HG03469 (cell line): ENCODE measurements at regions not wholly inside any gene's neighbourhood (a gene's known extent, or its start where the extent isn't known, plus 50 kb on each side); places are given as distances from the start of the nearest gene placed in this dataset.
"Not testable (repeated sequence)": the region's sequence is repeated elsewhere in the genome, so short reads cannot be mapped to it uniquely, and the experiment has no call there.

Experiments used
- ATAC-seq: cut with Tn5 transposase; IDR thresholded peaks from one replicate; pipeline ENCODE4 v1.9.1; 2021; ENCODE audit warnings: mild to moderate bottlenecking, moderate library complexity, moderate number of reproducible peaks; ENCODE audit not compliant: unreplicated experiment

DNA sequence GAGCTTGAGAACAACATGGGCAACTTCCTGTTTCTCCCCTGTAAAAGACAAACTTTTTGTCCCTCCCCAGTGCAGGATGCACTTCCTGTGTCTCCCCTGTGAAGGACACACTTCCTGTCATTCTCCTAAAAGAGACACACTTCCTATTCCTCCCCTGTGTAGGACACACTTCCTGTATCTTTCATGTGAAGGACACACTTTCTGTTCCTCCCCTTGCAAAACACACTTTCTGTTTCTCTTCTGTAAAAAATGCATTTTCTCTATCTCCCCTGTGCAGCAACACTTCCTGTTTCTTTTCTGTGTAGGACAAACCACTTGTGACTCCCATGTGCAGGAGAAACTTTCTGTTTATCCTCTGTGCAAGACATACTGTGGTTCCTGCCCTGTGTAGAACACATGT lies 488.6 kb upstream of the USP9Y start:
- no peak for ATAC-seq

GRCh38 chrY:12215564-12216022 lies 485.4 kb upstream of the USP9Y start:
- ATAC-seq, result no peak

GRCh38 chrY:12230921-12231320 lies 470.1 kb upstream of the USP9Y start:
- ATAC-seq, result no peak

- ATAC-seq, result no peak
Measured at GRCh38 chrY:12236399-12236798, 464.6 kb upstream of the USP9Y start.

DNA sequence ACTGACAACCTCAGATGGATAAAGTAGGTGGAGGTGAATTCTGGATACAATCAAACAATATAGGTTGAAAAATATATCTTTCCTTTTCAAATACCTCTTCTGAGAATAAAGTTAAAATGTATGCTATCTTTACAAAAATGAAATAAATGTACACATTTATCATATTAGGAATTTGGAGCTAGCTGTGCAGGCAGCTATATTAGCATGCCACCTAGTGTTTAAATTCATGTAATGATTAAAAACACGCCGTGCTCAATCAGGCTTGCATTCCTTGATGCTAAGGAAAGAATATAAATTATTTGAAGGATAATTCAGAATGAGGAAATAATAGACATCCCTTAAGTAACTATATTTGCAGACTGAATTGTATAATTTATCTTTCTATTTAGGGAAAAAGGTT lies 460.7 kb upstream of the USP9Y start:
- not testable (repeated sequence) for ATAC-seq

- no peak for ATAC-seq
Measured at GRCh38 chrY:12244146-12244545, 456.9 kb upstream of the USP9Y start.

DNA sequence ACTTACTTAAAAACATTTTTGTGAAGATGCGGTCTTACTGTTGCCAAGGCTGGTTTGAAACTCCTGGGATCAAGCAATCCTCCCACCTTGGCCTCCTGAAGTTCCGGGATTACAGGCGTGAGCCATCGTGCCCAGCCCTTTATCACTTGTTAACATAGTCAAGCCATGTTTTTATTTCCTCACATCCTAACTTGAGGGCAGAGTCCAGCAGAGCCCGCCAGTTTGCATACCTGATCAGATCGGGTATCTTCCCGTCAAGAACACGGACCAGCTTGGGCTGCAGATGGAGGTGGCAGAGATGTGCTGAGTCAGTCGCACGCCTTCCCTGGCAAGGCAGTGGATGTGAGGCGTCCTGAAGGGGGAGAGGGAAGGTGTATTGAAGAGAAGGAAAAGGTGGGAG lies 447.3 kb upstream of the USP9Y start:
- no peak for ATAC-seq

DNA sequence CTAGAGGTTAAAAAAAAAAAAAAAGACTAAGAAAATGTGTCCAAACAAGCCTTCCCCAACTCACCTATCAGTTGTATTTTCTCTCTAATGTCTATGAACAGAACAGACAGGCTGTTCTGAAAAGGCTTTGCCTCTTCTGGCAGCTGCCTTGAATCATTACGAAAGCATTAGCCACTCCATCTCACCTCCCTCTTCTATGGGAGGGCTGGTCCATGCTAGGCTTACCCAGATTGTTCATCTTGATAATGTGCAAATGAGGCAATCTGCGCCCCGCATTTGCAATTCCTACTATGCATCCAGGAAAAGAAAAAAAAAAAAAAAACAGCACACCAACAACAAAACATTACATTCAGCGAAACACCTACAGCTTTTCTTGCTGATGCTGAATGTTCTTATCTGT lies 429.9 kb upstream of the USP9Y start:
- ATAC-seq, result no peak

- ATAC-seq, result no peak
Measured at GRCh38 chrY:12285608-12286007, 415.4 kb upstream of the USP9Y start.

GRCh38 chrY:12288919-12289318 lies 412.1 kb upstream of the USP9Y start:
- ATAC-seq, result no peak

DNA sequence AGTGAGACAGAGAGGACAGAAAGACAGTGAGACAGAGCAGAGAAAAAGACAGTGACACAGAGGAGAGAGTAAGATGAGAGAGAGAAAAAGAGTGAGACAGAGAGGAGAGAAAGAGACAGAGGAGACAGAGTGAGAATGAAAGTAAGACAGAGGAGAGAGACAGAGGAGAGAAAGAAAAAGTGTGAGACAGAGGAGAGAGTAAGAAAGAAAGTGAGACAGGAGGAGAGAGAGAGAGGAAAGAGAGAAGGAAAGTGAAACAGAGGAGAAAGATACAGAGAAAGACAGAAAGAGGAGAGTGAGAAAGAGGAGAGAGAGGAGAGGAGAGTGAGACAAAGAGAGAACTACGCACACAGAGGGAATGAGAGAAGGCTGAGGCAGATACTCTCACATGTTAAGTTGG lies 411.6 kb upstream of the USP9Y start:
- ATAC-seq, result no peak

GRCh38 chrY:12292542-12292941 lies 408.5 kb upstream of the USP9Y start:
- no peak for ATAC-seq

GRCh38 chrY:12296460-12296859 lies 404.6 kb upstream of the USP9Y start:
- no peak for ATAC-seq

DNA sequence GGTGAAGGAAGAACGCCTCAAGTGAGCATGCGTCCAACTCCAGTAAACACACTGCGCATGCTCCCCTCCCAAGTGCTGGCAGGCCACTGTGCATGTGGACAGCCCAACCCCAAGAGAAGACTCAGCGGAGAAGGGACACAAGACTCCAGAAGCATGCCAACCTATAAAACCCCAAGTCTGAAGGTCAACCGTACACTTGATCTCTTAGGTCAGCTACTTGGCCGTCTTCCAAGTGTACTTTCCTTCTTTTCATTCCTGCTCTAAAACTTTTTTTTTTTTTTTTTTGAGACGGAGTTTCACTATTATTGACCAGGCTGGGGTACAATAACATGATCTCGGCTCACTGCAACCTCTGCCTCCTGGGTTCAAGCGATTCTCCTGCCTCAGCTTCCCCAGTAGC lies 401.2 kb upstream of the USP9Y start:
- not testable (repeated sequence) for ATAC-seq

- ATAC-seq, result no peak
Measured at GRCh38 chrY:12303464-12303863, 397.6 kb upstream of the USP9Y start.

DNA sequence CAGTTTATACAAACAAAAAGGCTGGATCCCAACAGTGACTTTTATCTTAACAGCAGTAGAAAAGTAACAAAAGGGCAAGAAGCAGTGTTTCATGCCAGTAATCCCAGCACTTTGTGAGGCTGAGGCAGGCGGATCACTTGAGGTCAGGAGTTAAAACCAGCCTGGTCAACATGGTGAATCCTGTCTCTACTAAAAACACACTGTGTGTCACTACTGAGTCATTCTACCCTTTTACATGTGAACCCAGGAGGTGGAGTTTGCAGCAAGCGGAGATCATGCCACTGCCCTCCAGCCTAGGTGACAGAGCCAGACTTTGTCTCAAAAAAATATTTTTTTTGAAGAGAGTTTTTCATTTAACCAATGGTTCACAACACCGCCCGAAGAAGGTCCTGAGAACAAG lies 395.6 kb upstream of the USP9Y start:
- no peak for ATAC-seq

DNA sequence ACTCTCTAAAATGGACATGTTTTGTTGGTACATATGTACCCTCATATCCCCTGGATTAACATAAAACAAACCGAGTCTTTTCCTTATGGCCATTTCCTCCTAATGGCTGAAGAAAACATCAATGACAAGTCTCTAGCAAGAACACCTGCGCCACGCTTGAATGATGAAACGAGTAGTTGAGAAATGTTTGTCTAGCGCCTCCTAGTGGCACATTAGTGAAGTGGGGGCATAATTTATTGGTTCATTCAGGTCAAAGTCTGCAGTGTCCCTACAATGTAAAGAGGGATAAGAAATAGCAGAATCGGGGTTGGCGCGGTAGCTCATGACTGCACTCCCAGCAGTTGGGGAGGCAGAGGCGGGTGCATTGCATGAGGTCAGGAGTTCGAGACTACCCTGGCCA lies 391.8 kb upstream of the USP9Y start:
- no peak for ATAC-seq

DNA sequence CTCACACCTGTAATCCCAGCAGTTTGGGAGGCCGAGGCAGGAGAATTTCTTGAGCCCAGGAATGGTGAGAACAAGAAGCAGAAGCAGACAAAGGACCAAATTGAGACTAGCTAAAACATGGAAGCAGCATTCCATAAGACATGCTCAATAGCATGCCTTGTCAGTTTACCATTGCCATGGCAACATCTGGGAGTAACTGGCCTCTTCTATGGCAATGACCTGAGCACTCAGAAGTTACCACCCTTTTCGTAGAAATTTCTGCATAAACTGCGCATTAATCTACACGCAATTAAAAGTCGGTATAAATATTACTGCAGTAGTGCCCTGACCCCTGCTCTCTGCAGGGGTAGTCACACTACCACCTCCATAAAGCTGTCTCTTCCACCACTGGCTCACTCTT lies 390.2 kb upstream of the USP9Y start:
- no peak for ATAC-seq

DNA sequence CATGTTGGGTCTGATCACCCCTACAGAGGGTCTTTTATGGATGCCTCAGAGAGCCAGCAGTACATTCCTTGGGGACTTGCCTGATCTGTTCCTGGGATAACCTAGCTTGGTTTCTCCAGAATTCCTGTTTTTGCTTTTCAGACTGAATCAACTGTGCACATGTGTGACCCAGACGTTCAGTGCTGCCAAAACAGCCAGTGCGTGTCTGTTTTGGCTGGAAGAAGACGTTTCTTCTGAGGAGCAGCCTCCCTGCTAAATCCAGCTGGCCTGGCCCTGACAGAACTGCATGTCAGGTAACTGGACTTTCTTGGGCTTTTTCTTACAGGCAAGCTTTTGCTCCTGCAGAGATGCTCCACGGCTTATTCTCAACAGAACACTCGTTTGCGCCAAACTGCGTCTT lies 373.3 kb upstream of the USP9Y start:
- ATAC-seq, result no peak

- ATAC-seq, result not testable (repeated sequence)
Measured at GRCh38 chrY:12331917-12332316, 369.1 kb upstream of the USP9Y start.

DNA sequence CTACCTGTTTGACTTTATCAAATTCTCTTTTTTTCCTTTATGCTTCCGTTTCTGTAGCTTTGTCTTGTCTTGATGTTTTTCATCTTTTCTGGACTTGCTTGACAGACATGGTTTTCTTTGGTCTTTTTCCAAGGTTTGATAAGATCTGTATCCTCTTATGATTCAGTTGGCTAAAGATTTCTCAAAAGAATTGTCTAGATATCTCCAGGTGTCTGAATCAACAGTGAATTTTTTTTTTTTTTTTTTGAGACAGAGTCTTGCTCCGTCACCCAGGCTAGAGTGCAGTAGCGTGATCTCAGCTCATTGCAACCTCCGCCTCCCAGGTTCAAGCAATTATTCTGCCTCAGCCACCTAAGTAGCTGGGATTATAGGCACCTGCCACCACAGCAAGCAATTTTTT lies 357.8 kb upstream of the USP9Y start:
- no peak for ATAC-seq

DNA sequence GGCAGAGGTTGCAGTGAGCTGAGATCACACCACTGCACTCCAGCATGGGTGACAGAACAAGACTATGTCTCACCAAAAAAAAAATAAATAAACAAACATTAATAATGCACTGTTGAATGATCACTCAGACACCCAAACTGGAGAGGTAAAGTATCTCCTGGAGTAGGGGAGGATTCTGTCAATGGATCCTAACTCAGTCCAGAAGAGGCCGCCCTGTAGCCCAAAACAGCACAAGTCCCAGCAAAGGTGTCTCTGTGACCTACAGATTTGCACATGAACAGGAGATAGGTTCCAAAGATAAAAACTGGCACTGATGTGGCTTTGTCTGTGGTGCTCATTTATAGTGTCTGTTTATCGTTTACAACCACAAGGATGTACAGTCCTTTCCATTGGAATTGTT lies 352.9 kb upstream of the USP9Y start:
- no peak for ATAC-seq

DNA sequence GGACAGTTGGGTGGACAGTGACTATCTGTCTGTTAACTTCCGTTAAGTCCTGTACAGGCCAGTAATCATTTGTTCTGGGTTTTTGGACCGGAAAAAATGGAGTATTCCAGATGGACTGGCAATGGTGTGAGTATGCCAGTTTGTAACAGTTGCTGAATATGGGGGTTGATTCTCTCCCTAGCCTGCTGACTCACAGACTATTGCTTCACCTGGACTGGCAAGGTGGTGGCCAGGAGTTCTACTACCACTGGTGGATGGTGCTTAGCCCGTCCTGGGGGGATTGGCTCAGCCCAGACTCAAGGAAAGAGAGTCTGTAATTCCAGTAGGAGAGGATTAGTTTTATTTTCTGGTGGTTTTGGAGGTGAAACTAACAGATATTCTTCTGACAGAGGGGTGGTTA lies 343.8 kb upstream of the USP9Y start:
- no peak for ATAC-seq

DNA sequence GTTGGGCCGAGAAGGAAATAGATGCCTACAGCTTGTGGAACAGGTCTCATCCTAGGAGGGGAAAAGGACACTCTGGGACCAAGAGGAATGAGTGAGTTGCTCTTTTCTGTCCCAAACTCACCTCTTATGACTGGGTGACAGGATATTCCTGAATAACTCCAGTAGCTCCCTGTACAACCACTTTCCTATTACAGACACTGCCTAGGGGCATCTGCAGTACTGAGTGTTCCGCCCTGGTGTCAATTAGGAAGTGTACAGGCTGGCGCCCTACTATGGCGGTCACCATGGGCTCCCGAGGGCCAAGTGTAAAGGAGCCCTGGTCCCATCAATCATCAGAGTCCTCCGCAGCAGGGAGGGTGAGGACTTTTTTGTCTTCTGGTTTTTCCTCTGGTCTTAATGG lies 343.4 kb upstream of the USP9Y start:
- no peak for ATAC-seq
